Mesendoderm (in vitro differentiated cells): ENCODE measurements at regions not wholly inside any gene's neighbourhood (a gene's known extent, or its start where the extent isn't known, plus 50 kb on each side); places are given as distances from the start of the nearest gene placed in this dataset.
A peak's percentile ranks its signal among the peaks of the same experiment; 100 is the strongest.

ENCODE experiments used
- DNase-seq: peaks from one replicate; pipeline ENCODE4 v3.0.0; 2013
- H2AK5ac ChIP-seq: 2 replicates; pipeline ENCODE4 v1.6.1; 2013; ENCODE audit warnings: low read length, inconsistent platforms
- H2BK120ac ChIP-seq: 2 replicates; pipeline ENCODE4 v1.6.1; 2013; ENCODE audit warnings: low read depth, mild to moderate bottlenecking, low read length, moderate library complexity, mixed read lengths
- H2BK15ac ChIP-seq: replicated peaks from 2 replicates; pipeline ENCODE4 v1.6.1; 2013; ENCODE audit warnings: low read depth, mild to moderate bottlenecking, moderate library complexity
- H2BK5ac ChIP-seq: 2 replicates; pipeline ENCODE4 v1.6.1; 2013; ENCODE audit warnings: low read length, inconsistent platforms
- H3K18ac ChIP-seq: 2 replicates; pipeline ENCODE4 v1.6.1; 2013; ENCODE audit warnings: mild to moderate bottlenecking, low read length, mixed read lengths
- H3K23ac ChIP-seq: one replicate; pipeline ENCODE4 v1.6.1; 2013; ENCODE audit warnings: low read length
- H3K27ac ChIP-seq: 2 replicates; pipeline ENCODE4 v1.5.1; 2013; ENCODE audit warnings: low read depth, mild to moderate bottlenecking, inconsistent platforms, low read length, moderate library complexity
- H3K27me3 ChIP-seq: 2 replicates; pipeline ENCODE4 v1.6.1; 2013; ENCODE audit warnings: low read length, control low read depth, mild to moderate bottlenecking, inconsistent platforms; ENCODE audit not compliant: insufficient read depth, poor library complexity
- H3K36me3 ChIP-seq: 2 replicates; pipeline ENCODE4 v1.6.1; 2013; ENCODE audit warnings: low read length, inconsistent platforms; ENCODE audit not compliant: control insufficient read depth, insufficient read depth
- H3K4ac ChIP-seq: one replicate; pipeline ENCODE4 v1.6.1; 2013; ENCODE audit warnings: low read depth, mild to moderate bottlenecking, low read length, moderate library complexity
- H3K4me1 ChIP-seq: 2 replicates; pipeline ENCODE4 v1.6.1; 2013; ENCODE audit warnings: low read depth, low read length, inconsistent platforms; ENCODE audit not compliant: control insufficient read depth
- H3K4me2 ChIP-seq: 2 replicates; pipeline ENCODE4 v1.6.1; 2013; ENCODE audit warnings: low read length
- H3K4me3 ChIP-seq: 2 replicates; pipeline ENCODE4 v1.5.1; 2013; ENCODE audit warnings: mild to moderate bottlenecking, low read length
- H3K56ac ChIP-seq: one replicate; pipeline ENCODE4 v1.6.1; 2013; ENCODE audit warnings: low read length
- H3K79me1 ChIP-seq: 2 replicates; pipeline ENCODE4 v1.6.1; 2013; ENCODE audit warnings: low read length, inconsistent platforms
- H3K79me2 ChIP-seq: 2 replicates; pipeline ENCODE4 v1.6.1; 2013; ENCODE audit warnings: mild to moderate bottlenecking, low read length; ENCODE audit not compliant: control insufficient read depth, insufficient read depth
- H3K9ac ChIP-seq: 2 replicates; pipeline ENCODE4 v1.6.1; 2013; ENCODE audit warnings: low read length, inconsistent platforms
- H4K5ac ChIP-seq: one replicate; pipeline ENCODE4 v1.6.1; 2013; ENCODE audit warnings: low read length
- H4K8ac ChIP-seq: one replicate; pipeline ENCODE4 v1.6.1; 2013; ENCODE audit warnings: low read depth, mild to moderate bottlenecking, control low read depth, low read length, moderate library complexity
- WGBS: extraction: QIAGEN DNeasy Blood & Tissue Kit; methylation state at CpG from one replicate; pipeline ENCODE4 v1.1.7; 2013; ENCODE audit warnings: low lambda C conversion rate, missing lambda C conversion rate; ENCODE audit not compliant: insufficient coverage; ENCODE audit errors: extremely low coverage; 5-methylcytosine and 5-hydroxymethylcytosine counted together

- Histone ChIP-seq H2BK15ac (no peak overlapping the region), H3K4me1 (no peaks in the 10 kb centered on the region), H3K9ac (no peak overlapping the region), H3K56ac (no peak overlapping the region), H2BK120ac (no peak overlapping the region), H3K79me2 (no peaks in the 10 kb centered on the region), H4K8ac (no peak overlapping the region), H3K27ac (no peak overlapping the region), H2AK5ac (no peak overlapping the region), H3K79me1 (no peaks in the 10 kb centered on the region), H3K4me2 (no peak overlapping the region), H3K23ac (no peak overlapping the region), H2BK5ac (no peak overlapping the region), H3K4ac (no peak overlapping the region), H3K4me3 (no peak overlapping the region), H3K27me3 (no peaks in the 10 kb centered on the region), H4K5ac (no peak overlapping the region), H3K36me3 (no peaks in the 10 kb centered on the region), H3K18ac (no peak overlapping the region)
- no CpG with 5 or more reads among the region's 3 CpGs for WGBS
- DNase-seq, result no peak
These were observed 351.5 kb upstream of the SHH start for GRCh38 chr7:156163747-156164146.

- Histone ChIP-seq H2BK120ac (no peak overlapping the region), H3K79me1 (no peaks in the 10 kb centered on the region), H3K79me2 (no peaks in the 10 kb centered on the region), H4K8ac (no peak overlapping the region), H3K23ac (no peak overlapping the region), H3K18ac (no peak overlapping the region), H3K4ac (no peak overlapping the region), H3K9ac (no peak overlapping the region), H3K4me1 (no peaks in the 10 kb centered on the region), H3K4me2 (no peak overlapping the region), H2BK5ac (no peak overlapping the region), H2AK5ac (no peak overlapping the region), H3K36me3 (no peaks in the 10 kb centered on the region), H3K4me3 (no peak overlapping the region), H3K27me3 (no peaks in the 10 kb centered on the region), H3K27ac (no peak overlapping the region), H2BK15ac (no peak overlapping the region), H4K5ac (no peak overlapping the region), H3K56ac (no peak overlapping the region)
- WGBS, result no CpG with 5 or more reads among the region's 9 CpGs
- DNase-seq, result no peak
These were observed 350.2 kb upstream of the SHH start for GRCh38 chr7:156162451-156162850.

- no peak overlapping the region for H4K5ac ChIP-seq
- no peak overlapping the region for H3K18ac ChIP-seq
- no CpG with 5 or more reads among the region's 15 CpGs for WGBS
- DNase-seq, result peak; percentile 67
- no peak overlapping the region for H3K4me2 ChIP-seq
- H3K27me3 ChIP-seq, result no peaks in the 10 kb centered on the region
- H3K23ac ChIP-seq, result no peak overlapping the region
- H3K9ac ChIP-seq, result no peak overlapping the region
- no peak overlapping the region for H4K8ac ChIP-seq
- H3K79me1 ChIP-seq, result no peaks in the 10 kb centered on the region
- no peak overlapping the region for H3K27ac ChIP-seq
- no peak overlapping the region for H3K4ac ChIP-seq
- H2AK5ac ChIP-seq, result no peak overlapping the region
- no peak overlapping the region for H3K4me3 ChIP-seq
- H2BK15ac ChIP-seq, result no peak overlapping the region
- no peaks in the 10 kb centered on the region for H3K4me1 ChIP-seq
- no peaks in the 10 kb centered on the region for H3K79me2 ChIP-seq
- H3K56ac ChIP-seq, result no peak overlapping the region
- no peak overlapping the region for H2BK5ac ChIP-seq
- H2BK120ac ChIP-seq, result no peak overlapping the region
- H3K36me3 ChIP-seq, result no peaks in the 10 kb centered on the region
These were observed 348.5 kb upstream of the SHH start for GRCh38 chr7:156160811-156161210.

DNA sequence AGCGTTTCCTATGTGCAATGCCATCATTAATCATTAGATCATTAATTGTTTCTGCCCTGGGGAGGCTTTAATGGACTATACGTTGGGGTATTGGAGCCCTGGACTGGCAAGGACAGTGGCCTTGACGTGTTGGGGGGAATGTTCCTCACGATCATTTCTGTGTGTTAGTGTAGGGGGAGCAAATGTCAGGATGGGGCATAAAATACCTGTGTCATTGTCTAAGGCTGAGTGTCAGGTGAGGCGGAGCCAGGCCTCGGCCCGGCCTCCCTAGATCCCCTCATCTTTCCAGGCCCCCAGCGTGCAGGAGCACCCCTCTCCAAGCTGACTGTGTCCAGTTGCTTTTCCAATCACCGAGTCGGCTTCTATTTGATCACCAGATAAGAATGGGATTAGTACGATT lies 346.4 kb upstream of the SHH start:
- H3K27ac ChIP-seq, result no peak overlapping the region
- no peak overlapping the region for H4K5ac ChIP-seq
- H2BK5ac ChIP-seq, result no peak overlapping the region
- no peak overlapping the region for H3K23ac ChIP-seq
- no peak overlapping the region for H3K4ac ChIP-seq
- H3K27me3 ChIP-seq, result no peaks in the 10 kb centered on the region
- no peaks in the 10 kb centered on the region for H3K36me3 ChIP-seq
- H2BK15ac ChIP-seq, result no peak overlapping the region
- H4K8ac ChIP-seq, result no peak overlapping the region
- DNase-seq, result no peak
- no peaks in the 10 kb centered on the region for H3K79me1 ChIP-seq
- no peak overlapping the region for H2BK120ac ChIP-seq
- no peak overlapping the region for H3K56ac ChIP-seq
- WGBS, result no CpG with 5 or more reads among the region's 11 CpGs
- no peaks in the 10 kb centered on the region for H3K79me2 ChIP-seq
- no peak overlapping the region for H3K4me2 ChIP-seq
- no peak overlapping the region for H3K4me3 ChIP-seq
- H3K9ac ChIP-seq, result no peak overlapping the region
- H3K18ac ChIP-seq, result no peak overlapping the region
- no peak overlapping the region for H2AK5ac ChIP-seq
- no peaks in the 10 kb centered on the region for H3K4me1 ChIP-seq

DNA sequence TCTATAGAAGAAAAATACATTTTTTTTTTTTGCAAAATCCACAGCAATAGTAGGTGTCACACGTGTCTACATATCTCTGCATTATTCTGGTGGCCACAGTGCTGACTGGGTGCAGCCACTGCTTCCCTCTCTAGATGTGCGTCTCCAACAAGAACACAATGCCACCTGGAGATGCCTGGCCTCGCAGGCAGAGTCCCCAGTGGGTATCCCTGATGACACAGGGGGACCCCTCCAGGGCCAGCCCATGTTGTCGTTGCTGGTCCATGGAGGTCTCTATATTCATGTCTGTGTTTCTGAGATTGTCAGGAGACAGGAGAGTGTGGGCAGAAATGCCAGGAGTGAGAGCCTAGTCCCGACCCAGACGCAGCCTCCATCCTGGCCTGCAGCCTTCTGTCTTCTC lies 345.9 kb upstream of the SHH start:
- Histone ChIP-seq H2AK5ac (no peak overlapping the region), H2BK15ac (no peak overlapping the region), H3K4me3 (no peak overlapping the region), H3K4ac (no peak overlapping the region), H3K79me2 (no peaks in the 10 kb centered on the region), H3K27ac (no peak overlapping the region), H3K79me1 (no peaks in the 10 kb centered on the region), H3K9ac (no peak overlapping the region), H3K36me3 (no peaks in the 10 kb centered on the region), H3K4me2 (no peak overlapping the region), H3K18ac (no peak overlapping the region), H2BK120ac (no peak overlapping the region), H3K27me3 (no peaks in the 10 kb centered on the region), H3K23ac (no peak overlapping the region), H2BK5ac (no peak overlapping the region), H3K56ac (no peak overlapping the region), H3K4me1 (no peaks in the 10 kb centered on the region), H4K8ac (no peak overlapping the region), H4K5ac (no peak overlapping the region)
- no peak for DNase-seq
- no CpG with 5 or more reads among the region's 6 CpGs for WGBS

GRCh38 chr7:156157409-156158012 lies 345.2 kb upstream of the SHH start:
- H4K8ac ChIP-seq, result no peak overlapping the region
- no peak overlapping the region for H3K4me3 ChIP-seq
- H3K36me3 ChIP-seq, result no peaks in the 10 kb centered on the region
- DNase-seq, result no peak
- no peak overlapping the region for H4K5ac ChIP-seq
- H3K4ac ChIP-seq, result no peak overlapping the region
- H3K27ac ChIP-seq, result no peak overlapping the region
- no peak overlapping the region for H3K9ac ChIP-seq
- H3K4me2 ChIP-seq, result no peak overlapping the region
- H2BK5ac ChIP-seq, result no peak overlapping the region
- H3K4me1 ChIP-seq, result no peaks in the 10 kb centered on the region
- no peaks in the 10 kb centered on the region for H3K27me3 ChIP-seq
- H3K56ac ChIP-seq, result no peak overlapping the region
- no peaks in the 10 kb centered on the region for H3K79me2 ChIP-seq
- no peak overlapping the region for H2BK120ac ChIP-seq
- no peak overlapping the region for H2BK15ac ChIP-seq
- H3K18ac ChIP-seq, result no peak overlapping the region
- H3K79me1 ChIP-seq, result no peaks in the 10 kb centered on the region
- WGBS, result no CpG with 5 or more reads among the region's 13 CpGs
- H2AK5ac ChIP-seq, result no peak overlapping the region
- no peak overlapping the region for H3K23ac ChIP-seq
